ENCODE measurements at regions not wholly inside any gene's neighbourhood (a gene's known extent, or its start where the extent isn't known, plus 50 kb on each side); places are given as distances from the start of the nearest gene placed in this dataset.

DNA sequence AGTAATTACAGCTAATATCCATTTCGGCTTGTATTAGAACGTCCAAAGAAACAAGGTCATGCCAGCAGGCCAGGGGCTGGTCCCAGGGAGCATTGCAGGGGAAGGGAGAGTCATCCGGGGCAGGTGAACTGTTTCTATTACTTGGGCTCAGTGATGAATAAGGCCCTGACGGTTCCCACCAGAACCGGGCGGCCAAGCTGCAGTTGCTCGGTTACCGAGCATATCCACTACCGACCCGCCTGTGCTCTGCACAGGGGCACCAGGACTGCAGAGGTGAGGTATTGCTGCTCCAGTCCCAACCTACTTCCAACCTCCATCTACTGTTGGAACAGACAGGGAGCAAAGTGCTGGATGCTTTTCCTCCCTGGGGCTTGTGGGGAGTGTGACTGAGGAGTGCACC lies 295.5 kb downstream of the MAF start:
- no peak for FAIRE-seq
- Mint-ChIP-seq H3K36me3 (ENCODE audit: low read depth, unreplicated experiment) (no peaks in the 10 kb centered on the region), H3K9me3 (ENCODE audit: unreplicated experiment) (no peaks in the 10 kb centered on the region), H3K27me3 (ENCODE audit: low read depth, unreplicated experiment) (peaks cover 37% of the 10 kb centered on the region), H3K27ac (ENCODE audit: unreplicated experiment) (no peak overlapping the region), H3K4me1 (ENCODE audit: low read depth, unreplicated experiment) (no peaks in the 10 kb centered on the region), H3K4me3 (ENCODE audit: unreplicated experiment) (no peak overlapping the region)
- H3K9me3 ChIP-seq (ENCODE audit: insufficient read depth, low read depth, low read length), result no peaks in the 10 kb centered on the region
- no peak for DNase-seq (ENCODE audit: low read depth)
- no peak overlapping the region for H3K9ac ChIP-seq (ENCODE audit: low read length)
- TF ChIP-seq EZH2 (IDR thresholded peaks at IDR 0.05; ENCODE audit: insufficient read depth, low read length), result no peak
- no peaks in the 10 kb centered on the region for H4K20me1 ChIP-seq (ENCODE audit: insufficient read depth, low read length)
- H3K4me3 ChIP-seq (ENCODE audit: insufficient read depth, low read depth, low read length), result no peak overlapping the region
- H3K27ac ChIP-seq (ENCODE audit: low read depth, low read length), result no peak overlapping the region
- no peaks in the 10 kb centered on the region for H3K79me2 ChIP-seq (ENCODE audit: insufficient read depth, low read length)
- H3K36me3 ChIP-seq (ENCODE audit: insufficient read depth, low read length), result no peaks in the 10 kb centered on the region
- H3K27me3 ChIP-seq (ENCODE audit: insufficient read depth, low read length), result no peaks in the 10 kb centered on the region
- no peak overlapping the region for H2AFZ ChIP-seq (ENCODE audit: low read depth, low read length)
- no peak overlapping the region for H3K4me2 ChIP-seq (ENCODE audit: low read length)
- no peaks in the 10 kb centered on the region for H3K4me1 ChIP-seq (ENCODE audit: insufficient read depth, low read length)

DNA sequence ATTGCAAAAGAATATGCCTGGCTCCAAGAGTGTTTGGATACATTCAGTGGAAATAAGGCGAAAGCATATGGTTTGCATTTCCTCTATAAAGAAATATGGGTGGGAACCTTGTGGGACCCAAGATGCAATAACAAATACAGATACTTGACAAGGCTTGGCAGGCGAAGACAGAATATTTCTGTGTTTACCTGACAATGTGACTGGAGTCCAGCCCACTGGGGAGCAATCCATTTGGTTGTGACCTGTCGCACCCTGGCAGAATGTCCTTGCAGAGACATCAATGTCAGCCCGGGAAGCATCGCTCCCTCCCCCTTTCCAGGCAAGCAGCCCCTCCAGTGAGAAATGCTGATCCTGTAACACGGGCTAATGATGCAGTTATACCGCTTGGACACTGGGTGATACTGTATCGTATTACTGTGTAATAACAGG lies 296.6 kb downstream of the MAF start:
- Mint-ChIP-seq H3K27me3 (ENCODE audit: low read depth, unreplicated experiment) (peaks cover 35% of the 10 kb centered on the region), H3K9me3 (ENCODE audit: unreplicated experiment) (no peaks in the 10 kb centered on the region), H3K4me3 (ENCODE audit: unreplicated experiment) (no peak overlapping the region), H3K4me1 (ENCODE audit: low read depth, unreplicated experiment) (peaks cover 3% of the 10 kb centered on the region), H3K27ac (ENCODE audit: unreplicated experiment) (no peak overlapping the region), H3K36me3 (ENCODE audit: low read depth, unreplicated experiment) (no peaks in the 10 kb centered on the region)
- Histone ChIP-seq H2AFZ (ENCODE audit: low read depth, low read length) (no peak overlapping the region), H3K79me2 (ENCODE audit: insufficient read depth, low read length) (no peaks in the 10 kb centered on the region), H3K4me1 (ENCODE audit: insufficient read depth, low read length) (no peaks in the 10 kb centered on the region), H3K9me3 (ENCODE audit: insufficient read depth, low read depth, low read length) (no peaks in the 10 kb centered on the region), H3K36me3 (ENCODE audit: insufficient read depth, low read length) (no peaks in the 10 kb centered on the region), H3K4me2 (ENCODE audit: low read length) (no peak overlapping the region), H3K27ac (ENCODE audit: low read depth, low read length) (no peak overlapping the region), H3K27me3 (ENCODE audit: insufficient read depth, low read length) (no peaks in the 10 kb centered on the region), H3K9ac (ENCODE audit: low read length) (no peak overlapping the region), H4K20me1 (ENCODE audit: insufficient read depth, low read length) (no peaks in the 10 kb centered on the region), H3K4me3 (ENCODE audit: insufficient read depth, low read depth, low read length) (no peak overlapping the region)
- DNase-seq (ENCODE audit: low read depth) (no peak), FAIRE-seq (no peak)
- TF ChIP-seq EZH2 (IDR thresholded peaks at IDR 0.05; ENCODE audit: insufficient read depth, low read length), result no peak
- TF ChIP-seq, protein P1, sequence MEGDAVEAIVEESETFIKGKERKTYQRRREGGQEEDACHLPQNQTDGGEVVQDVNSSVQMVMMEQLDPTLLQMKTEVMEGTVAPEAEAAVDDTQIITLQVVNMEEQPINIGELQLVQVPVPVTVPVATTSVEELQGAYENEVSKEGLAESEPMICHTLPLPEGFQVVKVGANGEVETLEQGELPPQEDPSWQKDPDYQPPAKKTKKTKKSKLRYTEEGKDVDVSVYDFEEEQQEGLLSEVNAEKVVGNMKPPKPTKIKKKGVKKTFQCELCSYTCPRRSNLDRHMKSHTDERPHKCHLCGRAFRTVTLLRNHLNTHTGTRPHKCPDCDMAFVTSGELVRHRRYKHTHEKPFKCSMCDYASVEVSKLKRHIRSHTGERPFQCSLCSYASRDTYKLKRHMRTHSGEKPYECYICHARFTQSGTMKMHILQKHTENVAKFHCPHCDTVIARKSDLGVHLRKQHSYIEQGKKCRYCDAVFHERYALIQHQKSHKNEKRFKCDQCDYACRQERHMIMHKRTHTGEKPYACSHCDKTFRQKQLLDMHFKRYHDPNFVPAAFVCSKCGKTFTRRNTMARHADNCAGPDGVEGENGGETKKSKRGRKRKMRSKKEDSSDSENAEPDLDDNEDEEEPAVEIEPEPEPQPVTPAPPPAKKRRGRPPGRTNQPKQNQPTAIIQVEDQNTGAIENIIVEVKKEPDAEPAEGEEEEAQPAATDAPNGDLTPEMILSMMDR (IDR thresholded peaks at IDR 0.05; ENCODE audit: insufficient read depth, low read depth, low read length), result no peak

DNA sequence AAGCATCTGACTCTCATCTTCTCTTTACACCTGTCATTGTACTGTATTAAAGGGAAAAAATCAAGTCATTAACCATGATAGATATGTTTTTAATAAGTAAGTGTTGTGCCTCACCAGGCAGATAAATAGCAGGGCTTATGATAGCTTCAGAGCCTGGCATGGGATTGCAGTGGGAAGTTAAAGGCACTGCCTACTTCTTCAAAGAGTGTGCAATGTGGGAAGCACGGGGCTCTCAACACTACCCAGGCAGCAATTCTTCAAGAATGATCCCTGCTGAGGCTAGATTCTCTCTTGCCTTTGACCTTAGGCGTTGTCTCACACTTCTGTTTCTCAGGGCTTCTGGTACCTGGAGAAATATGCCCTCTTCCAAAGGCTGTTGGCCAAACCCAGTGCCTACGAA lies 297.3 kb downstream of the MAF start:
- Histone ChIP-seq H3K36me3 (ENCODE audit: insufficient read depth, low read length) (no peaks in the 10 kb centered on the region), H3K27me3 (ENCODE audit: insufficient read depth, low read length) (no peaks in the 10 kb centered on the region), H3K4me3 (ENCODE audit: insufficient read depth, low read depth, low read length) (no peak overlapping the region), H2AFZ (ENCODE audit: low read depth, low read length) (no peak overlapping the region), H3K79me2 (ENCODE audit: insufficient read depth, low read length) (no peaks in the 10 kb centered on the region), H4K20me1 (ENCODE audit: insufficient read depth, low read length) (no peaks in the 10 kb centered on the region), H3K27ac (ENCODE audit: low read depth, low read length) (no peak overlapping the region), H3K9me3 (ENCODE audit: insufficient read depth, low read depth, low read length) (no peaks in the 10 kb centered on the region), H3K4me1 (ENCODE audit: insufficient read depth, low read length) (no peaks in the 10 kb centered on the region), H3K9ac (ENCODE audit: low read length) (no peak overlapping the region), H3K4me2 (ENCODE audit: low read length) (no peak overlapping the region)
- Mint-ChIP-seq H3K4me1 (ENCODE audit: low read depth, unreplicated experiment) (peaks cover 4% of the 10 kb centered on the region), H3K9me3 (ENCODE audit: unreplicated experiment) (no peaks in the 10 kb centered on the region), H3K4me3 (ENCODE audit: unreplicated experiment) (no peak overlapping the region), H3K36me3 (ENCODE audit: low read depth, unreplicated experiment) (no peaks in the 10 kb centered on the region), H3K27me3 (ENCODE audit: low read depth, unreplicated experiment) (peaks cover 33% of the 10 kb centered on the region), H3K27ac (ENCODE audit: unreplicated experiment) (no peak overlapping the region)
- FAIRE-seq (no peak), DNase-seq (ENCODE audit: low read depth) (no peak)
- no peak for TF ChIP-seq EZH2 (IDR thresholded peaks at IDR 0.05; ENCODE audit: insufficient read depth, low read length)
- TF ChIP-seq, protein P1 (IDR thresholded peaks at IDR 0.05; ENCODE audit: insufficient read depth, low read depth, low read length), result no peak
